Thyroid gland (tissue), 4 donors: ENCODE measurements at regions not wholly inside any gene's neighbourhood (a gene's known extent, or its start where the extent isn't known, plus 50 kb on each side); places are given as distances from the start of the nearest gene placed in this dataset.
A peak's percentile ranks its signal among the peaks of the same experiment; 100 is the strongest.

ENCODE experiments used
- DNase-seq, 2 donors: peaks; one replicate each; pipeline ENCODE4 v3.0.0-alpha.2; 2019
- H3K27ac ChIP-seq, 3 donors: fragments of 200-600 bp; sonication (generic); 1 replicate in 2 of 3; 2 replicates in 1 of 3; pipeline ENCODE4 v1.5.1; 2016 to 2019; ENCODE audit warnings: mild to moderate bottlenecking in 1 of 3, moderate library complexity in 1 of 3
- H3K27me3 ChIP-seq: fragments of 200-600 bp; sonication (generic); one replicate; pipeline ENCODE4 v1.5.1; 2019
- H3K36me3 ChIP-seq, 2 donors: fragments of 200-600 bp; sonication (generic); one replicate each; pipeline ENCODE4 v1.5.1; 2016 to 2019
- H3K4me1 ChIP-seq, 2 donors: fragments of 200-600 bp; sonication (generic); one replicate each; pipeline ENCODE4 v1.5.1; 2017 to 2019
- H3K4me3 ChIP-seq, 3 donors: fragments of 200-600 bp; sonication (generic); replicated peaks in 1 of 3; 1 replicate in 2 of 3; 2 replicates in 1 of 3; pipeline ENCODE4 v1.5.1; 2016; ENCODE audit warnings: mild to moderate bottlenecking in 1 of 3
- H3K9me3 ChIP-seq: fragments of 200-600 bp; sonication (generic); one replicate; pipeline ENCODE4 v1.5.1; 2017
- CTCF ChIP-seq, 6 experiments: fragments of 200-600 bp in 3 of 6; fragments of 450-650 bp in 3 of 6; sonication (generic) in 3 of 6; IDR thresholded peaks; one replicate each; pipeline ENCODE4 v1.5.1; 2016 to 2019; ENCODE audit warnings: antibody characterized with exemption in 6 of 6, mild to moderate bottlenecking in 2 of 6, inconsistent platforms in 1 of 6, moderate library complexity in 1 of 6
- POLR2A ChIP-seq, 2 donors: fragments of 450-650 bp; IDR thresholded peaks; one replicate each; pipeline ENCODE4 v1.6.1; 2017; ENCODE audit warnings: antibody characterized with exemption in 2 of 2, mild to moderate bottlenecking in 2 of 2, moderate library complexity in 1 of 2
- WGBS, 2 donors: methylation state at CpG; one replicate each; pipeline ENCODE4 v1.1.5; 2017; 5-methylcytosine and 5-hydroxymethylcytosine counted together
- intact Hi-C: fragments of 100-400 bp; cut with DNase I; formaldehyde crosslinking; loops from one replicate; pipeline ENCODE4 v1.15.1; 2023

DNA sequence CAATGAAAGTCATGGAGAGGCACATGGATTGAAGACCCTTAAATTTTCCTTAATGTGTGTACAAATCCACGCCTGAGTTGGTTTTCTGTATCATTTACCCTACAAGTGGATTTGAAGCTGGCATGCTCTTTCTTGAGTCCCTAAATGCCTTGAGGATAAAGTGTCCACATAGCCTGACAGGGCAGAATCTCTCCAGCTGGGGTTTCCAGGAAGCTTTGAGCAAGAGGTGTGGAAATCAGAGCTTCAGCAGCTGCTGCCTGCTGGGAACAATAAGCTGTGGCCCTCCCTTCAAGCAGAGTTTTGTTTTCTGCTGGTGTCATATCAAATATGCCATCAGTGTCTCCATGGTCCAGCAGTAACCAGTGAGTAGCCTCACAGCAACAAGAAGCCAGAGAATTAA is 120.3 kb upstream of the SERTM1 start:
- intact Hi-C loops, result no loop called here
- TF ChIP-seq CTCF (IDR thresholded peaks at IDR 0.05) (no peak), POLR2A (IDR thresholded peaks at IDR 0.05) (no peak)

DNA sequence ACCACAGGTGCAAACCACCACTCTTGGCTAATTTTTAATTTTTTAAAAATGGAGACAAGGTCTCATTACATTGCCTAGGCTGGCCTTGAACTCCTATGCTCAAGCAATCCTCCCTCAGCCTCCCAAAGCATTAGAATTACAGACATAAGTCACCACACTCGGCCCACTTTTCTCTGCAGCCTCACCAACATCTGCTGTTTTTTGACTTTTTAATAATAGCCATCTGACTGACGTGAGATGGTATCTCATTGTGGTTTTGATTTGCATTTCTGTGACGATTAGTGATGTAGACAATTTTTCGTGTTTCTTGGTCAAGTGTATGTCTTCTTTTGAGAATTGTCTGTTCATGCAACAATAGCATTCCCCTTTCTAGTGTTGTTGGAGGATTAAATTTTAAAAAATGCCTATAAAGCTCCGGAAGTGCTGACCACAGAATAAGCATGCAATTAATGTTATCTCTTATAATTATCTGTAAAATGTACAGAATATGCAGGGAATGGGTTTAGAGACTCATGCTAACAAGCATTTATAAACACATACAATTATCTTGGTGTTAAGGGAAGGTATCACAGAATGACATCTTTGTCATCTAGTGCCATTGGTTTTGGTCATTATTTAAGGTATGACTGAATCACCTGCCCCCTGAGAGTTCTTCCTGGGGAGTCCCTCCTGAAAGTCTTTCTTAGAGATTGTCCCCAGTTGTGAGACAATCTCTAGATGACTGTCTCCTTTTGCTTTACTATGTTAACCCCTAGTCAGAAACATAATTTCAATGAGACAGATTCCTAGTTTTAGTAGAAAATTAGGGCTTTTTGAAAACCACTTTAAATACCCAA is 118.5 kb upstream of the SERTM1 start:
- Histone ChIP-seq H3K27me3 (no peaks in the 10 kb centered on the region), H3K36me3 (no peaks in the 10 kb centered on the region), H3K9me3 (no peaks in the 10 kb centered on the region), H3K4me1 (peaks cover 8 to 33% of the 10 kb centered on the region in 2 donors), H3K27ac (no peak overlapping the region), H3K4me3 (no peak overlapping the region)
- TF ChIP-seq CTCF (IDR thresholded peaks at IDR 0.05) (no peak), POLR2A (IDR thresholded peaks at IDR 0.05) (no peak)
- WGBS, 2 donors, result 88 to 91% methylated on average over 5 of the region's 5 CpGs
- intact Hi-C loops, result no loop called here
- no peak for DNase-seq

More for the DNA sequence above, 120.3 kb upstream of the SERTM1 start:
- peaks cover 0 to 18% of the 10 kb centered on the region in 2 donors for H3K4me1 ChIP-seq
- H3K36me3 ChIP-seq, result no peaks in the 10 kb centered on the region
- DNase-seq, result no peak
- H3K27ac ChIP-seq, result no peak overlapping the region
- H3K27me3 ChIP-seq, result no peaks in the 10 kb centered on the region
- no peak overlapping the region for H3K4me3 ChIP-seq
- H3K9me3 ChIP-seq, result no peaks in the 10 kb centered on the region
- 33 to 64% methylated on average over 1 of the region's 1 CpG for WGBS, 2 donors

- peaks cover 9 to 28% of the 10 kb centered on the region in 2 donors for H3K4me1 ChIP-seq
- H3K9me3 ChIP-seq, result no peaks in the 10 kb centered on the region
- no peak overlapping the region for H3K4me3 ChIP-seq
- H3K36me3 ChIP-seq, result no peaks in the 10 kb centered on the region
- 57 to 60% methylated on average over 3 of the region's 3 CpGs for WGBS, 2 donors
- TF ChIP-seq POLR2A (IDR thresholded peaks at IDR 0.05) (no peak), CTCF (IDR thresholded peaks at IDR 0.05) (no peak)
- DNase-seq, result peak in 1 of 2 donors; percentile 4
- intact Hi-C loops, result no loop called here
- no peaks in the 10 kb centered on the region for H3K27me3 ChIP-seq
- H3K27ac ChIP-seq, result peak overlapping the region in 1 of 3 donors; percentile 48
Observed at GRCh38 chr13:36559375-36559774, 114.4 kb upstream of the SERTM1 start.

DNA sequence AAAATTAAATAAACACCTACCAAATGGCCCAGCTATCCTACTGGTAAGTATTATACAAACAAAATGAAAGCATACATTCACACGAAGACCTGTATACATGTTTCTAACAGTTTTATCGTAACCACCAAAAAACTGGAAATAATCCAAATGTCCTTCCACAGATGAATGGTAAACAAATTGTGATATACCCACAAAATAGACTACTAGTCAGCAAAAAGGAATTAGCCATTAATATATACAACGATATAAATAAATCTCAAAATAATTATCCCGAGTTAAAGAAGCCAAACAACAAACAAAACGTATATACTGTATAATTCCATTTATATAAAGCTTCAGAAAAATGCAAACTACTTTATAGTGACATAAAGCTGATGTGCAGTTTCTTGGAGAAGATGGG is 106.3 kb upstream of the SERTM1 start:
- no peak overlapping the region for H3K27ac ChIP-seq
- no peaks in the 10 kb centered on the region for H3K36me3 ChIP-seq
- H3K27me3 ChIP-seq, result no peaks in the 10 kb centered on the region
- H3K4me3 ChIP-seq, result no peak overlapping the region
- H3K9me3 ChIP-seq, result no peaks in the 10 kb centered on the region
- no peak for TF ChIP-seq POLR2A (IDR thresholded peaks at IDR 0.05)
- TF ChIP-seq CTCF (IDR thresholded peaks at IDR 0.05), result no peak
- no peak for DNase-seq
- 94 to 97% methylated on average over 5 of the region's 5 CpGs for WGBS, 2 donors
- intact Hi-C loops, result no loop called here
- no peaks in the 10 kb centered on the region for H3K4me1 ChIP-seq

DNA sequence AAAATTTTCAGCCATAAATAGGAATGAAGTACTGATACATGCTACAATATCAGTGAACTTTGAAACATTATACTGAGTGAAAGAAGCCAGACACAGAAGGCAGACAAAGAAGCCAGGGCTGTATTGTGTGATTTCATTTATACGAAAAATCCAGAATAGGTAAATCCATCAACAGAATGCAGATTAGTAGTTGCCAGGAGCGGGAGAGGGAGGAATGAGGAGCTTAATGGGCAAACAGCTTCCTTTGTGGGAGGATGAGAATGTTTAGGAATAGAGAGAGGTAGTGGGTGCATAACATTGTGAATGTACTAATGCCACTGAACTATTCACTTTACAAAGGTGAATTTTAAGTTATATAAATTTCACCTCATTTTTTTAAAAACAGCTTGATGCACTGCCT is 103.3 kb upstream of the SERTM1 start:
- Histone ChIP-seq H3K27me3 (no peaks in the 10 kb centered on the region), H3K9me3 (no peaks in the 10 kb centered on the region), H3K27ac (no peak overlapping the region), H3K4me3 (no peak overlapping the region), H3K4me1 (peaks cover 0 to 14% of the 10 kb centered on the region in 2 donors), H3K36me3 (no peaks in the 10 kb centered on the region)
- 88 to 89% methylated on average over 2 of the region's 2 CpGs for WGBS, 2 donors
- intact Hi-C loops, result no loop called here
- no peak for DNase-seq
- TF ChIP-seq POLR2A (IDR thresholded peaks at IDR 0.05), result no peak
- no peak for TF ChIP-seq CTCF (IDR thresholded peaks at IDR 0.05)
